ENCODE measurements at regions not wholly inside any gene's neighbourhood (a gene's known extent, or its start where the extent isn't known, plus 50 kb on each side); places are given as distances from the start of the nearest gene placed in this dataset.
"Not testable (repeated sequence)": the region's sequence is repeated elsewhere in the genome, so short reads cannot be mapped to it uniquely, and the experiment has no call there.

GRCh38 chr6:14381829-14382677 lies 264.5 kb downstream of the CD83 start:
- Histone ChIP-seq H3K27me3 (ENCODE audit: control insufficient read depth in 3 of 3, insufficient read depth in 3 of 3, low read length in 3 of 3) (peaks cover 0 to 7% (median 4%) of the 10 kb centered on the region in 3 donors), H3K36me3 (ENCODE audit: control insufficient read depth in 3 of 3, insufficient read depth in 3 of 3, low read length in 3 of 3) (no peaks in the 10 kb centered on the region), H3K4me1 (ENCODE audit: control insufficient read depth in 3 of 3, insufficient read depth in 3 of 3, low read length in 3 of 3) (no peaks in the 10 kb centered on the region), H3K9me3 (ENCODE audit: control insufficient read depth in 3 of 3, low read length in 3 of 3) (no peaks in the 10 kb centered on the region), H3K9ac (ENCODE audit: low read depth in 1 of 3, low read length in 3 of 3) (no peak overlapping the region), H3K27ac (ENCODE audit: low read depth, low read length) (no peak overlapping the region), H3K4me3 (ENCODE audit: low read length in 3 of 3) (no peak overlapping the region)

GRCh38 chr6:14382678-14383236 lies 265.2 kb downstream of the CD83 start:
- Histone ChIP-seq H3K27ac (ENCODE audit: low read depth, low read length) (no peak overlapping the region), H3K36me3 (ENCODE audit: control insufficient read depth in 3 of 3, insufficient read depth in 3 of 3, low read length in 3 of 3) (no peaks in the 10 kb centered on the region), H3K9me3 (ENCODE audit: control insufficient read depth in 3 of 3, low read length in 3 of 3) (no peaks in the 10 kb centered on the region), H3K27me3 (ENCODE audit: control insufficient read depth in 3 of 3, insufficient read depth in 3 of 3, low read length in 3 of 3) (peaks cover 0 to 7% (median 4%) of the 10 kb centered on the region in 3 donors), H3K4me3 (ENCODE audit: low read length in 3 of 3) (no peak overlapping the region), H3K9ac (ENCODE audit: low read depth in 1 of 3, low read length in 3 of 3) (no peak overlapping the region), H3K4me1 (ENCODE audit: control insufficient read depth in 3 of 3, insufficient read depth in 3 of 3, low read length in 3 of 3) (no peaks in the 10 kb centered on the region)

- Histone ChIP-seq H3K36me3 (ENCODE audit: control insufficient read depth in 3 of 3, insufficient read depth in 3 of 3, low read length in 3 of 3) (no peaks in the 10 kb centered on the region), H3K9me3 (ENCODE audit: control insufficient read depth in 3 of 3, low read length in 3 of 3) (no peaks in the 10 kb centered on the region), H3K27me3 (ENCODE audit: control insufficient read depth in 3 of 3, insufficient read depth in 3 of 3, low read length in 3 of 3) (peaks cover 0 to 7% (median 4%) of the 10 kb centered on the region in 3 donors), H3K4me3 (ENCODE audit: low read length in 3 of 3) (no peak overlapping the region), H3K9ac (ENCODE audit: low read depth in 1 of 3, low read length in 3 of 3) (no peak overlapping the region), H3K4me1 (ENCODE audit: control insufficient read depth in 3 of 3, insufficient read depth in 3 of 3, low read length in 3 of 3) (no peaks in the 10 kb centered on the region), H3K27ac (ENCODE audit: low read depth, low read length) (no peak overlapping the region)
Observed at GRCh38 chr6:14383393-14384174, 266.0 kb downstream of the CD83 start.

- Histone ChIP-seq H3K9ac (ENCODE audit: low read depth in 1 of 3, low read length in 3 of 3) (no peak overlapping the region), H3K27ac (ENCODE audit: low read depth, low read length) (no peak overlapping the region), H3K4me3 (ENCODE audit: low read length in 3 of 3) (no peak overlapping the region), H3K9me3 (ENCODE audit: control insufficient read depth in 3 of 3, low read length in 3 of 3) (no peaks in the 10 kb centered on the region), H3K36me3 (ENCODE audit: control insufficient read depth in 3 of 3, insufficient read depth in 3 of 3, low read length in 3 of 3) (no peaks in the 10 kb centered on the region), H3K27me3 (ENCODE audit: control insufficient read depth in 3 of 3, insufficient read depth in 3 of 3, low read length in 3 of 3) (peaks cover 0 to 7% (median 4%) of the 10 kb centered on the region in 3 donors), H3K4me1 (ENCODE audit: control insufficient read depth in 3 of 3, insufficient read depth in 3 of 3, low read length in 3 of 3) (no peaks in the 10 kb centered on the region)
Observed at GRCh38 chr6:14384175-14384949, 266.8 kb downstream of the CD83 start.

GRCh38 chr6:14386263-14386662 lies 268.7 kb downstream of the CD83 start:
- no peak overlapping the region for H3K27ac ChIP-seq (ENCODE audit: low read depth, low read length)
- no peak overlapping the region for H3K4me3 ChIP-seq (ENCODE audit: low read length in 3 of 3)
- no peak overlapping the region for H3K9ac ChIP-seq (ENCODE audit: low read depth in 1 of 3, low read length in 3 of 3)
- no peaks in the 10 kb centered on the region for H3K36me3 ChIP-seq (ENCODE audit: control insufficient read depth in 3 of 3, insufficient read depth in 3 of 3, low read length in 3 of 3)
- H3K27me3 ChIP-seq (ENCODE audit: control insufficient read depth in 3 of 3, insufficient read depth in 3 of 3, low read length in 3 of 3) = peaks cover 0 to 3% (median 0%) of the 10 kb centered on the region in 3 donors
- no peaks in the 10 kb centered on the region for H3K4me1 ChIP-seq (ENCODE audit: control insufficient read depth in 3 of 3, insufficient read depth in 3 of 3, low read length in 3 of 3)
- H3K9me3 ChIP-seq (ENCODE audit: control insufficient read depth in 3 of 3, low read length in 3 of 3) = no peaks in the 10 kb centered on the region

GRCh38 chr6:14386668-14387067 lies 269.1 kb downstream of the CD83 start:
- no peaks in the 10 kb centered on the region for H3K4me1 ChIP-seq (ENCODE audit: control insufficient read depth in 3 of 3, insufficient read depth in 3 of 3, low read length in 3 of 3)
- peaks cover 0 to 3% (median 0%) of the 10 kb centered on the region in 3 donors for H3K27me3 ChIP-seq (ENCODE audit: control insufficient read depth in 3 of 3, insufficient read depth in 3 of 3, low read length in 3 of 3)
- H3K9ac ChIP-seq (ENCODE audit: low read depth in 1 of 3, low read length in 3 of 3) = no peak overlapping the region
- H3K9me3 ChIP-seq (ENCODE audit: control insufficient read depth in 3 of 3, low read length in 3 of 3) = no peaks in the 10 kb centered on the region
- H3K27ac ChIP-seq (ENCODE audit: low read depth, low read length) = no peak overlapping the region
- no peak overlapping the region for H3K4me3 ChIP-seq (ENCODE audit: low read length in 3 of 3)
- no peaks in the 10 kb centered on the region for H3K36me3 ChIP-seq (ENCODE audit: control insufficient read depth in 3 of 3, insufficient read depth in 3 of 3, low read length in 3 of 3)

DNA sequence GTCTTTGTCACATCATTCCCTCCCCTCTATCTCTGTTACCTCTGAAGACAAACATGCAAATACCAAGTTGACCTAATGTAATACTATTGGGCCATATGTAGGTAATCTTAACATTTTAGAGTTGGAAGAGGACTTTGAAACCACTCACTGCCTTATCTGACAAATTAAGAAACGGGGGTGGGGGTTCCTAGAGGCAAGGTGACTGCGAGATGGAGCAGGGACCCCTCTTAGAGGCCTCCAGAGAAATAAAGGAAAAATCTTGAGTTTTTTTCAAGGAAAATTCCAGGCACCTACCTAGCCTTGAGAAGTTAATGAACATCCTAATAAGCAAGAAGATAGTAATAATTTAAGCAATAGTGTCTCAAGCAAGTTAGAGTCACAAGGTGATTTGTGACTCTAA lies 270.8 kb downstream of the CD83 start:
- Histone ChIP-seq H3K36me3 (ENCODE audit: control insufficient read depth in 3 of 3, insufficient read depth in 3 of 3, low read length in 3 of 3) (no peaks in the 10 kb centered on the region), H3K9me3 (ENCODE audit: control insufficient read depth in 3 of 3, low read length in 3 of 3) (no peaks in the 10 kb centered on the region), H3K27me3 (ENCODE audit: control insufficient read depth in 3 of 3, insufficient read depth in 3 of 3, low read length in 3 of 3) (no peaks in the 10 kb centered on the region), H3K9ac (ENCODE audit: low read depth in 1 of 3, low read length in 3 of 3) (no peak overlapping the region), H3K4me1 (ENCODE audit: control insufficient read depth in 3 of 3, insufficient read depth in 3 of 3, low read length in 3 of 3) (no peaks in the 10 kb centered on the region), H3K4me3 (ENCODE audit: low read length in 3 of 3) (no peak overlapping the region), H3K27ac (ENCODE audit: low read depth, low read length) (no peak overlapping the region)

GRCh38 chr6:14389776-14390175 lies 272.2 kb downstream of the CD83 start:
- not testable (repeated sequence) for H3K4me3 ChIP-seq (ENCODE audit: low read length in 3 of 3); H3K27ac ChIP-seq (ENCODE audit: low read depth, low read length); H3K27me3 ChIP-seq (ENCODE audit: control insufficient read depth in 3 of 3, insufficient read depth in 3 of 3, low read length in 3 of 3); H3K9ac ChIP-seq (ENCODE audit: low read depth in 1 of 3, low read length in 3 of 3); H3K9me3 ChIP-seq (ENCODE audit: control insufficient read depth in 3 of 3, low read length in 3 of 3); H3K4me1 ChIP-seq (ENCODE audit: control insufficient read depth in 3 of 3, insufficient read depth in 3 of 3, low read length in 3 of 3); H3K36me3 ChIP-seq (ENCODE audit: control insufficient read depth in 3 of 3, insufficient read depth in 3 of 3, low read length in 3 of 3)

DNA sequence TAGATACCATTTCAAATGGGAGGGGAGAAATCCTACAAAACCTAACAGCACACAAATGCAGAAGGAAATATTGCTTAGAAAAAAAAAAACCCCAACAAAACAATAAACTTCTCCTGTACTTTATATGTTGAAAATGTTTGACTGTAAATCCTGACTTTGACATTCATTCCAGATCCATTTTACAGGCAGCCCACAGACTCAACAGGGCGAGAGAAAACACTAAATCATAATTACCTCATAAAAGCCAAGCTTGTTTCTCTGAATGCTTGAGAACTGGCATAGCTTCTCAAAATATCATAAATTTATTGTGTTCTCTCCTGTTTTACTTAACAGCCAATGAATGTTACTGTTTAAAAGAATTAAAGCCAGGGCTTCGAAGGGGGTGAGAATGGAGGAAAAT lies 273.2 kb downstream of the CD83 start:
- Histone ChIP-seq H3K9me3 (ENCODE audit: control insufficient read depth in 3 of 3, low read length in 3 of 3) (no peaks in the 10 kb centered on the region), H3K36me3 (ENCODE audit: control insufficient read depth in 3 of 3, insufficient read depth in 3 of 3, low read length in 3 of 3) (no peaks in the 10 kb centered on the region), H3K9ac (ENCODE audit: low read depth in 1 of 3, low read length in 3 of 3) (no peak overlapping the region), H3K4me3 (ENCODE audit: low read length in 3 of 3) (no peak overlapping the region), H3K4me1 (ENCODE audit: control insufficient read depth in 3 of 3, insufficient read depth in 3 of 3, low read length in 3 of 3) (no peaks in the 10 kb centered on the region), H3K27me3 (ENCODE audit: control insufficient read depth in 3 of 3, insufficient read depth in 3 of 3, low read length in 3 of 3) (no peaks in the 10 kb centered on the region), H3K27ac (ENCODE audit: low read depth, low read length) (no peak overlapping the region)
